VCaP (cell line): ENCODE measurements at regions not wholly inside any gene's neighbourhood (a gene's known extent, or its start where the extent isn't known, plus 50 kb on each side); places are given as distances from the start of the nearest gene placed in this dataset.

Experiments
- H3K27ac ChIP-seq: fragments of 450-650 bp; 2 replicates; pipeline ENCODE4 v1.5.1; 2017
- CTCF ChIP-seq: fragments of 450-650 bp; conservative IDR thresholded peaks from 2 replicates; pipeline ENCODE4 v1.5.1; 2017; ENCODE audit warnings: mild to moderate bottlenecking, moderate library complexity

- TF ChIP-seq CTCF = no peak
Measured at GRCh38 chr4:28774344-28774743, 1913.7 kb downstream of the STIM2 start.

GRCh38 chr4:28776004-28776403 lies 1915.4 kb downstream of the STIM2 start:
- no peak overlapping the region for H3K27ac ChIP-seq
- TF ChIP-seq CTCF = no peak

More at GRCh38 chr4:28774344-28774743, 1913.7 kb downstream of the STIM2 start:
- H3K27ac ChIP-seq = no peak overlapping the region

- TF ChIP-seq CTCF = no peak
- no peak overlapping the region for H3K27ac ChIP-seq
Measured at GRCh38 chr4:28784188-28784587, 1923.5 kb downstream of the STIM2 start.

GRCh38 chr4:28787947-28788346 lies 1927.3 kb downstream of the STIM2 start:
- no peak overlapping the region for H3K27ac ChIP-seq
- no peak for TF ChIP-seq CTCF

GRCh38 chr4:28788929-28789490 lies 1928.4 kb downstream of the STIM2 start:
- peak; percentile 36 for TF ChIP-seq CTCF
- H3K27ac ChIP-seq = no peak overlapping the region

GRCh38 chr4:28792917-28793597 lies 1927.1 kb upstream of the PCDH7 start:
- no peak overlapping the region for H3K27ac ChIP-seq
- TF ChIP-seq CTCF = no peak

GRCh38 chr4:28799696-28800095 lies 1920.5 kb upstream of the PCDH7 start:
- no peak for TF ChIP-seq CTCF
- H3K27ac ChIP-seq = no peak overlapping the region
